ENCODE measurements at regions not wholly inside any gene's neighbourhood (a gene's known extent, or its start where the extent isn't known, plus 50 kb on each side); places are given as distances from the start of the nearest gene placed in this dataset.

GRCh38 chr14:22084393-22085281 is 411.0 kb upstream of the OR4E1 start:
- DNase-seq (ENCODE audit: low read depth in 1 of 2, low spot score in 1 of 2) (peak; percentile 8 to 71), FAIRE-seq (no peak), ATAC-seq (peak; percentile 43 to 60; a peak in 4 of 6 replicates)
- no peak overlapping the region for H3K4me2 ChIP-seq
- no peak overlapping the region for H3K27ac ChIP-seq
- ChIA-PET CTCF (interaction anchor here (0.7 to 1.5 kb wide), 5 partner anchors 9 to 86 kb away, joined by 3 to 5 read pairs (median 3); no protein-coding TSS in a partner anchor), POLR2A (no interaction called here)
- no peak overlapping the region for H3K4me3 ChIP-seq
- H3K4me1 ChIP-seq, result no peaks in the 10 kb centered on the region
- H3K9me3 ChIP-seq, result no peaks in the 10 kb centered on the region
- 36% methylated on average over 6 of the region's 6 CpGs for WGBS (ENCODE audit: missing lambda C conversion rate)
- TF ChIP-seq SMC3 (IDR thresholded peaks at IDR 0.05), result peak; percentile 27; the same call in 1 of the 3 replicates
- TF ChIP-seq CHD4 (IDR thresholded peaks at IDR 0.05; ENCODE audit: borderline replicate concordance), result no peak
- peak; percentile 63 for TF ChIP-seq CTCF (IDR thresholded peaks at IDR 0.05)
- no peak for TF ChIP-seq HMGXB4 (CRISPR knock-in tag; IDR thresholded peaks at IDR 0.05; ENCODE audit: borderline replicate concordance)
- no peak for TF ChIP-seq BCL3 (IDR thresholded peaks at IDR 0.05)
- TF ChIP-seq MAFK (IDR thresholded peaks at IDR 0.05; ENCODE audit: partially characterized antibody), result peak; percentile 36
- peak in 1 of 2 experiments; percentile 40; a peak in 3 of 5 replicates for TF ChIP-seq RAD21 (conservative IDR thresholded peaks at IDR 0.05 in 1 of 2, IDR thresholded peaks at IDR 0.05 in 1 of 2)
- no peak for TF ChIP-seq PHF8 (IDR thresholded peaks at IDR 0.05; ENCODE audit: borderline replicate concordance, low read depth)

- POLR2A ChIA-PET, result no interaction called here
- Histone ChIP-seq H3K9me3 (no peaks in the 10 kb centered on the region), H3K4me2 (no peak overlapping the region), H3K4me1 (no peaks in the 10 kb centered on the region), H3K27ac (no peak overlapping the region), H3K4me3 (no peak overlapping the region)
- WGBS (ENCODE audit: missing lambda C conversion rate), result 0% methylated on average over 1 of the region's 1 CpG
- CTCF ChIA-PET, result no interaction called here
- FAIRE-seq (no peak), DNase-seq (ENCODE audit: low read depth in 1 of 2, low spot score in 1 of 2) (no peak), ATAC-seq (no peak)
- TF ChIP-seq SMC3 (IDR thresholded peaks at IDR 0.05), result no peak
- no peak for TF ChIP-seq GATA3 (IDR thresholded peaks at IDR 0.05; ENCODE audit: borderline replicate concordance)
- no peak for TF ChIP-seq ATOH8 (CRISPR knock-in tag; IDR thresholded peaks at IDR 0.05; ENCODE audit: low read depth)
- no peak for TF ChIP-seq EHMT2 (IDR thresholded peaks at IDR 0.05; ENCODE audit: low read depth)
- no peak for TF ChIP-seq HOXB5 (CRISPR knock-in tag; IDR thresholded peaks at IDR 0.05)
- TF ChIP-seq MAFK (IDR thresholded peaks at IDR 0.05; ENCODE audit: partially characterized antibody), result no peak
- TF ChIP-seq NFE2L2 (conservative IDR thresholded peaks at IDR 0.05; ENCODE audit: low read length), result no peak
- TF ChIP-seq CBX8 (IDR thresholded peaks at IDR 0.05), result no peak
- no peak for TF ChIP-seq POLR2AphosphoS2 (conservative IDR thresholded peaks at IDR 0.05; ENCODE audit: low read length)
These were observed 407.7 kb upstream of the OR4E1 start for GRCh38 chr14:22081337-22081736.

GRCh38 chr14:22079766-22080165 is 406.1 kb upstream of the OR4E1 start:
- 3% methylated on average over 1 of the region's 1 CpG for WGBS (ENCODE audit: missing lambda C conversion rate)
- POLR2A ChIA-PET, result no interaction called here
- TF ChIP-seq TFCP2L1 (CRISPR knock-in tag; IDR thresholded peaks at IDR 0.05) (no peak), JUNB (IDR thresholded peaks at IDR 0.05) (no peak), FOXS1 (CRISPR knock-in tag; IDR thresholded peaks at IDR 0.05) (no peak), CHD4 (IDR thresholded peaks at IDR 0.05; ENCODE audit: borderline replicate concordance) (no peak), CEBPB (IDR thresholded peaks at IDR 0.05) (no peak), RAD21 (conservative IDR thresholded peaks at IDR 0.05 in 1 of 2, IDR thresholded peaks at IDR 0.05 in 1 of 2) (no peak), ZNF302 (CRISPR knock-in tag; IDR thresholded peaks at IDR 0.05) (no peak), RNF2 (IDR thresholded peaks at IDR 0.05; ENCODE audit: borderline replicate concordance, low read depth) (no peak), HOXB5 (CRISPR knock-in tag; IDR thresholded peaks at IDR 0.05) (no peak), RARB (CRISPR knock-in tag; IDR thresholded peaks at IDR 0.05) (no peak), E2F6 (IDR thresholded peaks at IDR 0.05; ENCODE audit: borderline replicate concordance, low read depth) (no peak), MAFK (IDR thresholded peaks at IDR 0.05; ENCODE audit: partially characterized antibody) (no peak), PBX3 (IDR thresholded peaks at IDR 0.05) (no peak)

More at GRCh38 chr14:22079766-22080165, 406.1 kb upstream of the OR4E1 start:
- no peak overlapping the region for H3K27ac ChIP-seq
- H3K9me3 ChIP-seq, result no peaks in the 10 kb centered on the region
- no peaks in the 10 kb centered on the region for H3K4me1 ChIP-seq
- FAIRE-seq (no peak), ATAC-seq (no peak), DNase-seq (ENCODE audit: low read depth in 1 of 2, low spot score in 1 of 2) (no peak)
- CTCF ChIA-PET, result interaction anchor here (1.2 kb wide), 1 partner anchor 92 kb away, joined by 3 read pairs; no protein-coding TSS in a partner anchor
- H3K4me2 ChIP-seq, result no peak overlapping the region
- H3K4me3 ChIP-seq, result no peak overlapping the region
